Kidney epithelial cell (primary cell): ENCODE measurements at regions not wholly inside any gene's neighbourhood (a gene's known extent, or its start where the extent isn't known, plus 50 kb on each side); places are given as distances from the start of the nearest gene placed in this dataset.
A peak's percentile ranks its signal among the peaks of the same experiment; 100 is the strongest.

ENCODE experiments used
- DNase-seq: peaks from one replicate; pipeline ENCODE4 v3.0.0-alpha.2; 2010; ENCODE audit warnings: low read depth
- H3K27me3 ChIP-seq: 2 replicates; pipeline ENCODE4 v1.6.0; 2011; ENCODE audit warnings: low read length; ENCODE audit not compliant: control insufficient read depth, insufficient read depth
- H3K36me3 ChIP-seq: 2 replicates; pipeline ENCODE4 v1.5.1; 2011; ENCODE audit warnings: low read length; ENCODE audit not compliant: control insufficient read depth, insufficient read depth
- H3K4me3 ChIP-seq: 2 replicates; pipeline ENCODE4 v1.5.1; 2011; ENCODE audit warnings: low read depth, mild to moderate bottlenecking, control low read depth, low read length
- TF ChIP-seq, protein P1 (sequence below): IDR thresholded peaks from 2 replicates; pipeline ENCODE4 v1.5.1; 2011; ENCODE audit warnings: mild to moderate bottlenecking, moderate library complexity, low read length, control low read depth, inconsistent platforms; ENCODE audit not compliant: insufficient read depth, poor library complexity, severe bottlenecking

GRCh38 chr20:58048096-58048702, 180.3 kb downstream of the ANKRD60 start:
- DNase-seq, result peak; percentile 10
- Histone ChIP-seq H3K4me3 (no peak overlapping the region), H3K27me3 (peaks cover 6% of the 10 kb centered on the region), H3K36me3 (no peaks in the 10 kb centered on the region)
- TF ChIP-seq, protein P1, sequence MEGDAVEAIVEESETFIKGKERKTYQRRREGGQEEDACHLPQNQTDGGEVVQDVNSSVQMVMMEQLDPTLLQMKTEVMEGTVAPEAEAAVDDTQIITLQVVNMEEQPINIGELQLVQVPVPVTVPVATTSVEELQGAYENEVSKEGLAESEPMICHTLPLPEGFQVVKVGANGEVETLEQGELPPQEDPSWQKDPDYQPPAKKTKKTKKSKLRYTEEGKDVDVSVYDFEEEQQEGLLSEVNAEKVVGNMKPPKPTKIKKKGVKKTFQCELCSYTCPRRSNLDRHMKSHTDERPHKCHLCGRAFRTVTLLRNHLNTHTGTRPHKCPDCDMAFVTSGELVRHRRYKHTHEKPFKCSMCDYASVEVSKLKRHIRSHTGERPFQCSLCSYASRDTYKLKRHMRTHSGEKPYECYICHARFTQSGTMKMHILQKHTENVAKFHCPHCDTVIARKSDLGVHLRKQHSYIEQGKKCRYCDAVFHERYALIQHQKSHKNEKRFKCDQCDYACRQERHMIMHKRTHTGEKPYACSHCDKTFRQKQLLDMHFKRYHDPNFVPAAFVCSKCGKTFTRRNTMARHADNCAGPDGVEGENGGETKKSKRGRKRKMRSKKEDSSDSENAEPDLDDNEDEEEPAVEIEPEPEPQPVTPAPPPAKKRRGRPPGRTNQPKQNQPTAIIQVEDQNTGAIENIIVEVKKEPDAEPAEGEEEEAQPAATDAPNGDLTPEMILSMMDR, result no peak

GRCh38 chr20:58046311-58046710, 182.1 kb downstream of the ANKRD60 start:
- no peak for DNase-seq
- Histone ChIP-seq H3K4me3 (no peak overlapping the region), H3K27me3 (peaks cover 8% of the 10 kb centered on the region), H3K36me3 (no peaks in the 10 kb centered on the region)
- TF ChIP-seq, protein P1, result no peak

DNA sequence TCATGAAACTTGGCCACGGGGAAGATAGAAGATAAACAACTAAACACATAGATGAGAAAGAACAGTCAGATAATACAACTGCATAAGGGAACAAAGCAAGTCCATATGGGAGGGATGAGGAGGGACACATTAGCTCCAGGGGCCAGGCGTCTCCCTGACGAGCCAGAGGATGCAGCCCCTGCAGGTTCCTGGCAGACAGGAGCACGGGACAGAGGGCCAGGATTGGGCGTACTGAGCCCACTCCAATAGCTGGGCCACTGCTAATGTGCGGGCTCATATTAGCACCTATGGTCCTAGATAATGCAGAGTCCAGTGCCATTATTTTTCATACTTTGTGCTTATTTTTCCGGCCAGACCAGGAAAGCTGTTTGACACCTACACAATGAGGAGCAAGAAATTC, 182.9 kb downstream of the ANKRD60 start:
- TF ChIP-seq, protein P1, result no peak
- no peak for DNase-seq
- no peak overlapping the region for H3K4me3 ChIP-seq
- peaks cover 8% of the 10 kb centered on the region for H3K27me3 ChIP-seq
- no peaks in the 10 kb centered on the region for H3K36me3 ChIP-seq

DNA sequence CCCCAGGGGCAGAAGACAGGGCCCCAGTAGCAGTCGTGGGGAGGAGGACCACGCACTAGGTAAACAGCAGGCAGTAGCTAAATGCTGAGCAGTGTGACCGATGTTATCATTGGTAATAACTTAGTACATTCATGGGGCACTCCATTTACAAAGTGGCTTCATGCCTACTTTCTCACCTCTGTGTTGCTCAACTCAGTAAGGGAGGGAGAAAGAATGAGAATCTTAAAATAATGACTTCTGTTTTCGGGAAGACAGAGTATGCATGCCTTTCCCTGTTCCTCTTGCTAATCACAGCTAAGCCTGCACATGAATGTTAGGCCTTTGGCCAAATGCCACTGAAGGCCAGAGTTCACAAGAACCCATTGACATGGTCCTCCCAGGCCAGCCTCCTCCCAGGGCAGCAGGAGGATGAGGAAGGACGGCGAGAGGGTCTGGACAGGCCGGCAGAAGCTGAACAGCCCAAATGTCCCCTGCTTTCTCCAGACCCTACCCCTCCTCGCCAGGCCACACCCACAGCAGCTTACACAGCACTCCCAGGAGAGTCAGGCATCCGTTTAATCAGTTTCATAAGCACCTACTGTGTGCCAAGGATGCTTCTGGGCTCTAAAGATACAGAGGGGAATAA, 183.4 kb downstream of the ANKRD60 start:
- DNase-seq, result no peak
- H3K27me3 ChIP-seq, result peaks cover 8% of the 10 kb centered on the region
- TF ChIP-seq, protein P1, result no peak

GRCh38 chr20:58044286-58044685, 184.2 kb downstream of the ANKRD60 start:
- TF ChIP-seq, protein P1, result no peak
- DNase-seq, result no peak
- Histone ChIP-seq H3K27me3 (peaks cover 8% of the 10 kb centered on the region), H3K36me3 (no peaks in the 10 kb centered on the region), H3K4me3 (no peak overlapping the region)

More for the DNA sequence above, 183.4 kb downstream of the ANKRD60 start:
- Histone ChIP-seq H3K36me3 (no peaks in the 10 kb centered on the region), H3K4me3 (no peak overlapping the region)
